AG10803 (cell line): ENCODE measurements at regions not wholly inside any gene's neighbourhood (a gene's known extent, or its start where the extent isn't known, plus 50 kb on each side); places are given as distances from the start of the nearest gene placed in this dataset.

Experiments used
- DNase-seq: peaks from one replicate; pipeline ENCODE4 v3.0.0; 2010; ENCODE audit warnings: low read depth
- H3K4me3 ChIP-seq: 2 replicates; pipeline ENCODE4 v1.5.1; 2011; ENCODE audit warnings: mild to moderate bottlenecking, low read length, control low read depth
- CTCF ChIP-seq: conservative IDR thresholded peaks from 2 replicates; pipeline ENCODE4 v1.5.1; 2011; ENCODE audit warnings: mild to moderate bottlenecking, low read length, control low read depth, inconsistent platforms

DNA sequence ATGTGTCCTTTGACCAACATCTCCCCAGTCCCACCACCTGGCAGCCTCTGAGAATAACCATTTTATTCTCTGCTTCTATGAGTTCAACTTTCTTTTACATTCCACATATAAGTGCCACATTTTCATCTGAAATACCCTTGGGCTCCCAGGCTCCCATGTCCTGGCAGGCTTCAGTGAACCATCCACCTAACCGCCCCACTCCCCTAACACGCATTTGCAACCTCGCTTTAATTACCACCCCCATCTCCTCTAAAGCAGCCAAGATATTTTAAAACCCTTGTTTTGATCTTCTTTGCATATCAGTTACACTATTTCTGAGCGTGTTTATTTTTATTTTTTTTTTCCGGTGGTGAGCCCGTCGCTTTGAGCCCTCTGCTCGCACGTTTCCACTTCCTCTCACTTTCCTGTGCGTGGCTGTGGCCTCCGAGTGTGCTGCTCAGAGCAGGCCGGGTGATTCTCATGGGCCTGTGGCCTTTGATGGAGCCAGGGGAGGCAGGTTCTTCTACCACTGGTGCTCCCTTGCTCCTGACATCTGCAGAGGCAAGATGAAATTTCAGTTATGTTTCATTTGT is 195.4 kb upstream of the LPP start:
- TF ChIP-seq CTCF = no peak
- no peak overlapping the region for H3K4me3 ChIP-seq
- no peak for DNase-seq

DNA sequence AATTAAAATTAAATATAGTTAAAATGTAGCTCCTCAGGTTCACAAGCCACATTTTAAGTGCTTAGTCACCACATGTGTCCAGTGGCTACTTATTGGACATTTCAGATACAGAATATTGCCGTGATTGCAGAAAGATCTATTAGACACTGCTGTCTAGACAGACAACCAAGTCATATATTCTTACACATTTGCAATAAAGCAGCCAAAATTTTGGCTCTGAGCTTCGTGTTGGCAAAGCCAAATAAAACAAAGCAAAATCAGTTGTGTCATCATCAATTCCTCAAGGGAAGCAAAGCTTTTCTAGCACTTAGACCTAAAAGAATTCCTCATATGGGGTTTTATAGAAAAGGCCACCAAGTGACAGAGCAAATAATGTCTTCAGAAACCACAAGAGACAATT is 193.1 kb upstream of the LPP start:
- no peak for TF ChIP-seq CTCF
- no peak overlapping the region for H3K4me3 ChIP-seq
- DNase-seq = peak; percentile 59

- H3K4me3 ChIP-seq = no peak overlapping the region
- no peak for DNase-seq
- no peak for TF ChIP-seq CTCF
Measured at GRCh38 chr3:187961366-187961765, 192.6 kb upstream of the LPP start.

DNA sequence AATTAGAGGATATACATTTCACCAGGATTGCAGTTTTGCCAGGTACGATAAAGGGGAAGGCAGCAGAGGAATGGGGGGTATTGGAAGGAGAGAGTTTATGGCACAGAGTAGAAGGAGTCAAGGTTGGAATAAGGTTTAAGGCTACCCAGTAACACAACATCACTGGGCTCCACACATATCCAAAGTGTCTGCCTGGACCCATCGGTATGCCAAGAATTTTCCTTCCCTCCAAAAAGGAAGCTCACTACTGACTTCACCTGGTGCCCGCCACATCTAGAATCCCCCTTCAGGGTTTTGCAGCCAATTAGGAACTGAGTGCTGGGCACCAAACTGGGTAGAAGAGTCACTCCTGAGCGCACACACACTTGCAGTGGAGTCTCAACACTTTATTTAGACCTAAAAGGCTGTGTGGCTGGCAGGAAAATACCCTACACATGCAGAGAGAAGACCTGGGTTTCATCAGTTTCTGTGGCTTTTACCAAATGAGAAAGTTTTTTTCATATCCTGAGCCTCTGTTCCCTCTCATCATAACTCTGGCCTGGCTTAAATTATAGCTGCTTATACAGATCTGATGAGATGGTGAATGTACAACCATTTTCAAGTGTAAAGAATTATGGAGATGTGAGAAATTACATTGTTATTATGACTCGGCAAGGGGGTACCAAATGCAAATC is 190.8 kb upstream of the LPP start:
- DNase-seq = no peak
- no peak for TF ChIP-seq CTCF
- H3K4me3 ChIP-seq = no peak overlapping the region

- peak; percentile 63 for DNase-seq
Measured at GRCh38 chr3:187963677-187964385, 190.1 kb upstream of the LPP start.

DNA sequence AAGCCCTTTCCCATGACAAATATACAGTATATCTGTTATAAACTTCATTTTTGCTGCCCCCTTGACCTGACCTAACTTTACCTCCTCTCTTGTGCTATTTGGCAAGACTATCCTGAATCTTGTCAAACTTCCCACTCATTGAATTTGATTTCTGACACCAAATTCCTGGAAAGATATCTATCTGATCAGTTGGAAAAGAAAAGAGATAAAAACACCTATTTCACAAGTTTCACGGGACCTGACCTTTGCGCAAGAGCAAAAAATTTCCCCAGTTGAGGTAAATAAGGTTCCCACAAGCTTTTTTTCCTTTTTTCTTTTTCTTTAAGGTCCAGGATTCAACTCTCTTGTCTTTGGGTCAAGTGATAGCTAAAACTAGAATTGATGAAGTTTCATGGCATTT is 189.2 kb upstream of the LPP start:
- DNase-seq = no peak
- no peak overlapping the region for H3K4me3 ChIP-seq
- no peak for TF ChIP-seq CTCF

More at GRCh38 chr3:187963677-187964385, 190.1 kb upstream of the LPP start:
- TF ChIP-seq CTCF = no peak
- no peak overlapping the region for H3K4me3 ChIP-seq

- no peak for TF ChIP-seq CTCF
- H3K4me3 ChIP-seq = no peak overlapping the region
- DNase-seq = no peak
Measured at GRCh38 chr3:187966096-187966495, 187.9 kb upstream of the LPP start.
